ENCODE measurements at regions not wholly inside any gene's neighbourhood (a gene's known extent, or its start where the extent isn't known, plus 50 kb on each side); places are given as distances from the start of the nearest gene placed in this dataset.

DNA sequence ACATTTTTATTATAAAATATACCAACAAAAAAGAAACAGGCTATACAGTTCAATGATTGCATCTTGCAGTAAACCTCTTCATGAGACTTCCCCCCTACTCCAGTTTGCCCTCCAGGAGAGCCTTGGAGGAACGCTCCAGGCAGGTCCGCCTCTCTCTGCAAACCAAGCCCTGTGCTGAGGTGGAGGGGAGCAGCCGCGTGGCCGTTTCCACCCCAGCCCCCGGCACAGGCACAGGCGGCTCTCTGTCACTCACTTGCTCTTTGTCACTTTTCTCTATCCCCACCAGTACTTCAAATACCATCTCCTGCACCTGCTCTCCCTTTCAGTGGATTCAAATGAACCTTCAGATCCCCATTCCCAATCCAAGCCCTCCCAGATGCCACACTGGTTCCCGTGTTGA lies 479.9 kb downstream of the OCA2 start:
- DNase-seq (ENCODE audit: low read depth in 2 of 2): no peak

GRCh38 chr15:27617013-27617412 lies 482.1 kb downstream of the OCA2 start:
- no peak for DNase-seq (ENCODE audit: low read depth in 2 of 2)

DNA sequence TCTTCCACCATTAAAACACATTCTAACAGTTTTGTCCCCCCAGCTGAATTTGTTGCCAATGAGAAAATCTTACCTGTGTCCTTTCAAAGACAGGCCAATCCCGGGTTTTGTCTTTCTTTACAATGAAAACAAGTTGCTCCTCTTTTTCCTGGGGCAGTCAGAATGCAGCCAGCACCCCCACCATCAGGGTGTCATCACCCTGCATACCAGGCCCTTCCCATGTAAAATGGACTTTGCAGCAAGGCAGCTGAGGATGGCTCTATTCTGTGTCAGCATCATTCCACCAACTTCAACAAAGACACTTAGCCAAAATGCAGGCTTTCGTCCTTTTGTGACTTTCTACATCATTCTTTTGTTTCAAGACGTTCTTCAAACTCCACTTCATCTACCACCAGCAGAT lies 490.9 kb downstream of the OCA2 start:
- DNase-seq (ENCODE audit: low read depth in 2 of 2): no peak

- no peak for DNase-seq (ENCODE audit: low read depth in 2 of 2)
Observed at GRCh38 chr15:27601239-27601960, 497.7 kb downstream of the OCA2 start.

DNA sequence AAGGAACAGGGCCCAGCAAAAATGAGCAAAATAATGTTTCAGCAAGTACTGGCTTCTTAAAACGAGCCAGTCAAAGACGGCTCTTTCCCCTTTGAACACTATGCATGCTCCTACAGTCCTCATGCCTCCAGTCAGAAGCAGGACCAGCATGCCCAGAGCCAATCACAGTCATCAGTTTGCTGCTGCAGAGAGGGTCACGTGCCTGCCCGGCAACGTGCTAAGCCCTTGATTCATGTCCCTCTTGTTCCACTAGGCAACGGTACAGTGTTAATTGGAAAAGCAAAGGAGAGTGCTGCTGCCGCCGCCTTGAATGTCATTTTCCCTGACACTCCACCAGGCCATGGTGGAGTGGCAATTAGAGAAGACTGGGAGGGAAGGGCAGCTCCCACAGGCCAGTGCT lies 500.1 kb downstream of the OCA2 start:
- DNase-seq (ENCODE audit: low read depth in 2 of 2): no peak

GRCh38 chr15:27598251-27599009 lies 500.7 kb downstream of the OCA2 start:
- no peak for DNase-seq (ENCODE audit: low read depth in 2 of 2)

GRCh38 chr15:27595211-27595610 lies 503.9 kb downstream of the OCA2 start:
- no peak for DNase-seq (ENCODE audit: low read depth in 2 of 2)

DNA sequence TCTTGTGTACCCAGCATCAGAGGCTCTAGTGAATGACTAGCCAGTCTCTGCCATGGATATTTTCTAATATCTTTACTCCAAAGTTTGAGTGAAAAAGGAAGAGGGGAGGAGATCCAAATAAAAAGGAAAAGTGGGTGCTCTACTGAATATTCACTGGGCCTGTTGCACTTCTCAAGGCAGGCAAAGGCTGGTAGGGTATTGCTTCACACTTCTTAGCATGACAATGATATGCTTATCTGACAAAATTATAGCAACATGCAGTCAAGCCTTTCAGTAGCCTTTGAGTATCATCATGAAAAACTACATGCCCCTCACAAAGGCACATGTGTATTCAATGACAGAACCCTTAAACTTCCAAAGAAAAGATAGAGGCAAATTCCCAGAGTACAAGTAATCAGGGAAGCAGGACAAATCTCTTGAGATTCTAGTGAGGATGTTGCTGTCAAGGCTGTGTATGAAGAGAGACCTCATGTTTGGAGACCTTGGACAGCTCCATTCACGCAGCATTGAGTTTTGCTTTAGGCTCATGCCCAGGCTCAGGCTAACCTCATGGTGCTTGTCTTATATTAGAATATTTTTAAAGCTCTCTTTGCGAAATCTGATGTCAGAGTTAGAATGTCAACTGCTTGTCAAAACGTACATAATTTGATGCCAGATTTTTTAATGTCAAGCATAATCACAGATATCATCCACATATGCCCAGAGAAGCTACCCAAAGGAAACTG lies 506.9 kb downstream of the OCA2 start:
- DNase-seq (ENCODE audit: low read depth in 2 of 2): no peak

Measured in stimulated activated CD8-positive, alpha-beta memory T cell treated with anti-CD3 and anti-CD28 coated beads, Interleukin-15, amount 100 ng/mL, for 48 hours (primary cell).